Panc1 (cell line): ENCODE measurements at regions not wholly inside any gene's neighbourhood (a gene's known extent, or its start where the extent isn't known, plus 50 kb on each side); places are given as distances from the start of the nearest gene placed in this dataset.

Source experiments
- POLR2AphosphoS5 ChIP-seq: IDR thresholded peaks from 2 replicates; pipeline ENCODE4 v1.6.1; 2012; ENCODE audit warnings: mild to moderate bottlenecking, low read depth, low read length, moderate library complexity
- TCF7L2 ChIP-seq: IDR thresholded peaks from 2 replicates; pipeline ENCODE4 v1.6.1; 2011; ENCODE audit warnings: mild to moderate bottlenecking, low read depth, low read length, inconsistent platforms
- TF ChIP-seq, protein P1 (sequence below): fragments of 450-650 bp; IDR thresholded peaks from 2 replicates; pipeline ENCODE4 v1.5.1; 2017; ENCODE audit warnings: mild to moderate bottlenecking
- TF ChIP-seq, protein P2 (sequence below), 2 experiments: IDR thresholded peaks; 2 replicates each; pipeline ENCODE4 v1.6.1; 2011 to 2012; ENCODE audit warnings: low read depth in 2 of 2, control low read depth in 1 of 2, low read length in 1 of 2, mild to moderate bottlenecking in 1 of 2, moderate library complexity in 1 of 2; ENCODE audit not compliant: insufficient read depth in 1 of 2

DNA sequence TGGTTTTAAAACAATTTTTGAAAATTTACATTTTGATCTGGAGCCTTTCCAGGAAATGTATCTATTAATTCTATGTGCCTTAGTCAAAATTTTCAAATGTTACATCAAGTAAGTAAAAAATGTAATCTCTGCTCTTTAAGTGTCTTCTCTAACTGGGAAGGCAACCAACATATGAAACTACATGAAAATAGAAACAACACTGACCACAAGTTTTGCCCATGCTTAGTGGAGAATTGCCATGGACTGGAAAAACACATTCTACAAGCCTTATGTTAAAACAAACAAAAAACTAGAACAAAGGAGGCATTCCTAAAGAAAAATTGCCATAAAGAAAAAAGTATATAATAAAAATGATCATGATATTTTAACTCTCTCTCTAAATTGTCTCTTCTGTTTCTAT lies 75.9 kb upstream of the SPRED1 start:
- TF ChIP-seq, protein P1, sequence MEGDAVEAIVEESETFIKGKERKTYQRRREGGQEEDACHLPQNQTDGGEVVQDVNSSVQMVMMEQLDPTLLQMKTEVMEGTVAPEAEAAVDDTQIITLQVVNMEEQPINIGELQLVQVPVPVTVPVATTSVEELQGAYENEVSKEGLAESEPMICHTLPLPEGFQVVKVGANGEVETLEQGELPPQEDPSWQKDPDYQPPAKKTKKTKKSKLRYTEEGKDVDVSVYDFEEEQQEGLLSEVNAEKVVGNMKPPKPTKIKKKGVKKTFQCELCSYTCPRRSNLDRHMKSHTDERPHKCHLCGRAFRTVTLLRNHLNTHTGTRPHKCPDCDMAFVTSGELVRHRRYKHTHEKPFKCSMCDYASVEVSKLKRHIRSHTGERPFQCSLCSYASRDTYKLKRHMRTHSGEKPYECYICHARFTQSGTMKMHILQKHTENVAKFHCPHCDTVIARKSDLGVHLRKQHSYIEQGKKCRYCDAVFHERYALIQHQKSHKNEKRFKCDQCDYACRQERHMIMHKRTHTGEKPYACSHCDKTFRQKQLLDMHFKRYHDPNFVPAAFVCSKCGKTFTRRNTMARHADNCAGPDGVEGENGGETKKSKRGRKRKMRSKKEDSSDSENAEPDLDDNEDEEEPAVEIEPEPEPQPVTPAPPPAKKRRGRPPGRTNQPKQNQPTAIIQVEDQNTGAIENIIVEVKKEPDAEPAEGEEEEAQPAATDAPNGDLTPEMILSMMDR = no peak
- TF ChIP-seq TCF7L2 (no peak), POLR2AphosphoS5 (no peak)
- TF ChIP-seq, protein P2, sequence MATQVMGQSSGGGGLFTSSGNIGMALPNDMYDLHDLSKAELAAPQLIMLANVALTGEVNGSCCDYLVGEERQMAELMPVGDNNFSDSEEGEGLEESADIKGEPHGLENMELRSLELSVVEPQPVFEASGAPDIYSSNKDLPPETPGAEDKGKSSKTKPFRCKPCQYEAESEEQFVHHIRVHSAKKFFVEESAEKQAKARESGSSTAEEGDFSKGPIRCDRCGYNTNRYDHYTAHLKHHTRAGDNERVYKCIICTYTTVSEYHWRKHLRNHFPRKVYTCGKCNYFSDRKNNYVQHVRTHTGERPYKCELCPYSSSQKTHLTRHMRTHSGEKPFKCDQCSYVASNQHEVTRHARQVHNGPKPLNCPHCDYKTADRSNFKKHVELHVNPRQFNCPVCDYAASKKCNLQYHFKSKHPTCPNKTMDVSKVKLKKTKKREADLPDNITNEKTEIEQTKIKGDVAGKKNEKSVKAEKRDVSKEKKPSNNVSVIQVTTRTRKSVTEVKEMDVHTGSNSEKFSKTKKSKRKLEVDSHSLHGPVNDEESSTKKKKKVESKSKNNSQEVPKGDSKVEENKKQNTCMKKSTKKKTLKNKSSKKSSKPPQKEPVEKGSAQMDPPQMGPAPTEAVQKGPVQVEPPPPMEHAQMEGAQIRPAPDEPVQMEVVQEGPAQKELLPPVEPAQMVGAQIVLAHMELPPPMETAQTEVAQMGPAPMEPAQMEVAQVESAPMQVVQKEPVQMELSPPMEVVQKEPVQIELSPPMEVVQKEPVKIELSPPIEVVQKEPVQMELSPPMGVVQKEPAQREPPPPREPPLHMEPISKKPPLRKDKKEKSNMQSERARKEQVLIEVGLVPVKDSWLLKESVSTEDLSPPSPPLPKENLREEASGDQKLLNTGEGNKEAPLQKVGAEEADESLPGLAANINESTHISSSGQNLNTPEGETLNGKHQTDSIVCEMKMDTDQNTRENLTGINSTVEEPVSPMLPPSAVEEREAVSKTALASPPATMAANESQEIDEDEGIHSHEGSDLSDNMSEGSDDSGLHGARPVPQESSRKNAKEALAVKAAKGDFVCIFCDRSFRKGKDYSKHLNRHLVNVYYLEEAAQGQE (IDR thresholded peaks at IDR 0.05; ENCODE audit: insufficient read depth in 1 of 2, low read depth in 2 of 2, low read length in 1 of 2) = no peak
